Activated naive CD8-positive, alpha-beta T cell treated with anti-CD3 and anti-CD28 coated beads, Interleukin-2, amount 50 U/mL, for 24 hours (primary cell): ENCODE measurements at regions not wholly inside any gene's neighbourhood (a gene's known extent, or its start where the extent isn't known, plus 50 kb on each side); places are given as distances from the start of the nearest gene placed in this dataset.

Source experiments
- ATAC-seq: fragments of 150-1000 bp; cut with Tn5 transposase; one replicate; pipeline ENCODE4 v1.10.0; 2021
- DNase-seq: peaks from one replicate; pipeline ENCODE4 v3.0.0; 2021
- H3K27ac Mint-ChIP-seq: one replicate; pipeline ENCODE4 v1.8.0; 2021; ENCODE audit warnings: mild to moderate bottlenecking, mixed read lengths
- H3K27me3 Mint-ChIP-seq: one replicate; pipeline ENCODE4 v1.8.0; 2021; ENCODE audit warnings: mixed read lengths
- H3K36me3 Mint-ChIP-seq: one replicate; pipeline ENCODE4 v1.8.0; 2021; ENCODE audit warnings: low read depth, mixed read lengths
- H3K4me1 Mint-ChIP-seq: one replicate; pipeline ENCODE4 v1.8.0; 2021; ENCODE audit warnings: mixed read lengths
- H3K4me3 Mint-ChIP-seq: one replicate; pipeline ENCODE4 v1.8.0; 2021; ENCODE audit warnings: mild to moderate bottlenecking, moderate library complexity, mixed read lengths
- H3K9me3 Mint-ChIP-seq: one replicate; pipeline ENCODE4 v1.8.0; 2021; ENCODE audit warnings: mixed read lengths

DNA sequence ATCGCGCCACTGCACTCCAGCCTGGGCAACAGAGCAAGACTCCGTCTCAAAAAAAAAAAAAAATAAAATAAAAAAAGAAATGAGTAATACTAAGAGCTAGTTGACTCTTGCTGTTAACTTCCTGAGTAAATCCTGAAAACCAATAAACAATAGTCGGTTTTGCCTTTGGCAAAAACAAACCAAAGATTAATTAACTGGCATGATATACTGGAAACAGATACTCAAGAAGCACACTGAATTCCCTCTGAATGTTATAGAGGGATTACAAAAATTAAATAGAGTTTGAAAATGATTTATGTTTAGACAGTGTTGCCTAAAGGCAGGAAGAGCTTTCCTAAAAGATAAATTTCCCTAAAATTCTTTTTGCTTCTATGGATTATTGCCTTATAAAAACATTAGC is 1702.3 kb downstream of the STIM2 start:
- H3K4me3 Mint-ChIP-seq = no peak overlapping the region
- ATAC-seq = no peak
- DNase-seq = no peak
- no peak overlapping the region for H3K27ac Mint-ChIP-seq
- no peaks in the 10 kb centered on the region for H3K27me3 Mint-ChIP-seq
- H3K36me3 Mint-ChIP-seq = no peaks in the 10 kb centered on the region
- H3K9me3 Mint-ChIP-seq = no peaks in the 10 kb centered on the region
- H3K4me1 Mint-ChIP-seq = no peaks in the 10 kb centered on the region

GRCh38 chr4:28565396-28565795 is 1704.8 kb downstream of the STIM2 start:
- no peak overlapping the region for H3K4me3 Mint-ChIP-seq
- DNase-seq (no peak), ATAC-seq (no peak)
- no peaks in the 10 kb centered on the region for H3K27me3 Mint-ChIP-seq
- no peaks in the 10 kb centered on the region for H3K36me3 Mint-ChIP-seq
- H3K4me1 Mint-ChIP-seq = no peaks in the 10 kb centered on the region
- peaks cover 6% of the 10 kb centered on the region for H3K9me3 Mint-ChIP-seq
- no peak overlapping the region for H3K27ac Mint-ChIP-seq

GRCh38 chr4:28600958-28601357 is 1740.3 kb downstream of the STIM2 start:
- Mint-ChIP-seq H3K36me3 (no peaks in the 10 kb centered on the region), H3K27me3 (no peaks in the 10 kb centered on the region), H3K4me1 (no peaks in the 10 kb centered on the region), H3K27ac (no peak overlapping the region), H3K4me3 (no peak overlapping the region), H3K9me3 (peaks cover 5% of the 10 kb centered on the region)
- DNase-seq (no peak), ATAC-seq (no peak)

DNA sequence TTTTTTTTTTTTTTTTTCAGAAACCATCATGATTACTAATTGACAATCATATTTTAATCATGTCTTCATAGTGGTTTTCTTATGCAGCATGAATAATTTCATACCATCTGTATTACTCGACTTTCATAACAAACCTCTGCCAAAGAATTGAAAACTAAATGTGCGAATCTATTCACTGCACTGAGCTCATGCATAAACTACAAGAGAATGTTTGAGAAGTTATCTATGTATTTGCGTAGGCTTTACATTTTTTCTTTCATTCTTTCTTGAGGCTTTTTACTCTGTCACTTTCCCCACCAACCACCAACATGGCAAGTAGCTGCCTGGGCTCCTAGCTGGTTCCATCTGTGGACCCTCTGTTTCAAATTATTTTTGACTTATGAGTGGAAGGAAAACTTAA is 1761.0 kb downstream of the STIM2 start:
- Mint-ChIP-seq H3K4me3 (no peak overlapping the region), H3K27ac (no peak overlapping the region), H3K27me3 (no peaks in the 10 kb centered on the region), H3K4me1 (no peaks in the 10 kb centered on the region), H3K9me3 (peaks cover 21% of the 10 kb centered on the region), H3K36me3 (no peaks in the 10 kb centered on the region)
- no peak for DNase-seq
- no peak for ATAC-seq

DNA sequence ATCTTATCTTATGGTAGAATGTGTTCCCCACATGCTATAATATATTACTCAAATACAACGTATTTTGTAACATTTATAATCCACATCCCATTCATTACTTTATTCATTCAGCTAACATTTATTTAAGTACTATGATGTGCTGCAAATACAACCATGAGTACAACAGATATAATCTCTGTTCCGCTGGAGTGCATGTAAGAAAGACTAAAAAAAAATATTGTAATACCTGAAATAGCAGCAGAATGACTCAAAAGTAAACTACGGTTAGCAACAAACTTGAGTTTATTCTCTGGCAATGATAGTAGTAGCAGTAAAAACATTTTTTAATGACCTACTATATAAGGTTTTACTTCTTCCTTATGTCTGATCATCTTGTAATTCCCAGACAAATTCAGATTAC is 1776.3 kb downstream of the STIM2 start:
- Mint-ChIP-seq H3K27ac (no peak overlapping the region), H3K9me3 (peaks cover 14% of the 10 kb centered on the region), H3K36me3 (no peaks in the 10 kb centered on the region), H3K4me3 (no peak overlapping the region), H3K27me3 (no peaks in the 10 kb centered on the region), H3K4me1 (no peaks in the 10 kb centered on the region)
- ATAC-seq (no peak), DNase-seq (no peak)

DNA sequence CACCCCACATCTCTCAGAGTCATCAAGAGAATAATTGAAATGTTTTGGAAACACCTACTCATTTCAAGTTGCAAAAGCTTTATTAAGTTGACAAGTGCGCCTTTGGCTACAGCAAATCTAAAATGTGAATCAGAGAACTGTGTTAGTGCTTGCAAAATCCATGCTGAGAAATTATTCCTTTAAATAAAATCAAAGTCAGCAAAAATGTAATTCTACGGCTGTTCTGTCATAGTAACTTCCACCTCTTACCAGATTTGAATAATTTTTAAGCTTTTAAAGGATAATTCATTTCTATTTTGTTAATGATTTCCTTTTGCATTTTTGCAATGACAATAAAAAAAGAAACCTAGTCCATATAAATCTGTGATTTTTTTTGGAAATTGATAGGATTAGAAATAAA is 1779.1 kb downstream of the STIM2 start:
- Mint-ChIP-seq H3K27me3 (no peaks in the 10 kb centered on the region), H3K4me3 (no peak overlapping the region), H3K36me3 (no peaks in the 10 kb centered on the region), H3K27ac (no peak overlapping the region), H3K4me1 (no peaks in the 10 kb centered on the region), H3K9me3 (peaks cover 6% of the 10 kb centered on the region)
- no peak for DNase-seq
- no peak for ATAC-seq

DNA sequence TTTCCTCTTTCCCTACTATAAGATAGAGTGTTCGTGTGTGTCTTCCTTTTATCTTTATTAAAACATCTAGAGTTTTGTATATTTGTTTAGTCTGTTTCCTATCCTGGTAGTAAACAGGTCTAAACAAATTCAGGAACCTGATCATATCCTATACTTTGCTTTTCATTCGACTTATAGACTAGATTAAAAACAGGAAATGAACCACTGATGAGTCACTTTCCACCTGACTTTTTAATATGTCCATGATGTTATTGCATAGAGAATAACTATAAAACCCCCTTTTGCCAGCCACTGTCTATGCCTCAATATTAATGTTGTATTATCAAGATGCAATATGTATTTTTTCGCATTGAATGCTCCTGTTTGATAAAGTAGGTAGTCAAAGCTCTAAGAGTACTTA is 1794.0 kb downstream of the STIM2 start:
- Mint-ChIP-seq H3K27ac (no peak overlapping the region), H3K4me3 (no peak overlapping the region), H3K9me3 (peaks cover 9% of the 10 kb centered on the region), H3K27me3 (no peaks in the 10 kb centered on the region), H3K4me1 (no peaks in the 10 kb centered on the region), H3K36me3 (no peaks in the 10 kb centered on the region)
- DNase-seq (no peak), ATAC-seq (no peak)

GRCh38 chr4:28665306-28665705 is 1804.7 kb downstream of the STIM2 start:
- Mint-ChIP-seq H3K27ac (no peak overlapping the region), H3K27me3 (no peaks in the 10 kb centered on the region), H3K9me3 (peaks cover 14% of the 10 kb centered on the region), H3K4me1 (no peaks in the 10 kb centered on the region), H3K36me3 (no peaks in the 10 kb centered on the region), H3K4me3 (no peak overlapping the region)
- ATAC-seq = no peak
- DNase-seq = no peak

DNA sequence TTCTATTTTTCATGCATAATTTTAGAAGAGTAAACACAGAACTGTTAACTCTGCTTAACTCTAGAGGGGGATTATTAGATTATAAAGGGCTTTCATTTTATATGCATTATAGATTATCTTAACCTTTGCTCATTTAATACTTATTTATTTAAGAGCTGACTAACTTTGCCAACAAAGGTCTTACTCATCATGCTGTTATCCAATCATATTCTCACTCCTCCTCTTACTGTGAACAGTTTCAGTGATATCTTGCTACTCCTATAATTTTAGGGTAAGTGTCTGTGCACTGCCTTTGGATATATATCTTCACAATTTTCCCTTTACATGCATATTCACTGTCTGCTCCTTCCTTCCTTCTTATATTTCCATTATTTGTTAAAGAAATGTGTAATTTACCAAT is 1814.9 kb downstream of the STIM2 start:
- DNase-seq (no peak), ATAC-seq (no peak)
- Mint-ChIP-seq H3K9me3 (peaks cover 8% of the 10 kb centered on the region), H3K27me3 (no peaks in the 10 kb centered on the region), H3K4me3 (no peak overlapping the region), H3K4me1 (no peaks in the 10 kb centered on the region), H3K27ac (no peak overlapping the region), H3K36me3 (no peaks in the 10 kb centered on the region)

DNA sequence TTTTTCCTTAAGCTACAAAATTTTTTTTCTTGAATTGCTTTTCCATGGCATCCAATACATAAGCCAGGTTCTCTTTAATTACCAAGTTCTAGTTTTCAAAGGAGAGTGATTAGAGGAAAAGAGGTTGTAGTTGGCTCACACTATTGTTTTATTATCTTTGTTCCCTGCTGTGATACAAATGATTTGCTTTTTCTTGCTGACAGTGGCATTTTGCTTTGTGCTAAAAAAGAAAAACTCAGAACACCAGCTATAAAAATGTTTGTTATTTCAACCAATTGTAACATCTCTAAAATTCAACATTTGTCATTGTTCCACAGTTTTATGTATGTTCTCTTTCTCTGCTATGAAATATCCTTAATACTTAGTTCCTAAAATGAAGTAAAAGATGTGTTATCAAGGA is 1817.2 kb downstream of the STIM2 start:
- DNase-seq (no peak), ATAC-seq (no peak)
- H3K36me3 Mint-ChIP-seq = no peaks in the 10 kb centered on the region
- H3K27ac Mint-ChIP-seq = no peak overlapping the region
- H3K4me3 Mint-ChIP-seq = no peak overlapping the region
- no peaks in the 10 kb centered on the region for H3K4me1 Mint-ChIP-seq
- no peaks in the 10 kb centered on the region for H3K9me3 Mint-ChIP-seq
- H3K27me3 Mint-ChIP-seq = no peaks in the 10 kb centered on the region

DNA sequence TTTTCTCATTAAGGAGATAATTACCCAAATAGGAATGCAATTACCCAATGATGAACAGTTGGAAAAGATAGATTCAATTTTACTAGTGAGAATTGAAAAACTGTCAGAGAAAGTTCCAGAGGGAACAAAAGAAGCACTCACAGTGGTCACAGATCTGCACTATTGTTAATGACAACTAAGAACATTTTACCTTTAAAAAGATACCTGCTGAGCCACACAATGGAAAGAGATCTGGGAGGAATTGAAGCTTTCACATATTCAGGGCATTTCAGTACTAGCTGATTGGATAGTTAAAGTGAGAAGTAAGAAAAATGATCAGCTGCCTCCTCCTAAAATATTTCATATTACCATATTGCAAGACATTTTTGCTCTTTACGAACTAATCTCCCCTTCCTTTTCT is 1822.2 kb downstream of the STIM2 start:
- no peak overlapping the region for H3K4me3 Mint-ChIP-seq
- ATAC-seq = no peak
- no peaks in the 10 kb centered on the region for H3K36me3 Mint-ChIP-seq
- H3K27ac Mint-ChIP-seq = no peak overlapping the region
- H3K4me1 Mint-ChIP-seq = no peaks in the 10 kb centered on the region
- no peaks in the 10 kb centered on the region for H3K27me3 Mint-ChIP-seq
- DNase-seq = no peak
- peaks cover 8% of the 10 kb centered on the region for H3K9me3 Mint-ChIP-seq

- Mint-ChIP-seq H3K27me3 (no peaks in the 10 kb centered on the region), H3K4me1 (no peaks in the 10 kb centered on the region), H3K9me3 (peaks cover 10% of the 10 kb centered on the region), H3K36me3 (no peaks in the 10 kb centered on the region), H3K4me3 (no peak overlapping the region), H3K27ac (no peak overlapping the region)
- DNase-seq (peak; percentile 2), ATAC-seq (no peak)
These were observed 1826.0 kb downstream of the STIM2 start for GRCh38 chr4:28686618-28687017.

- Mint-ChIP-seq H3K27me3 (no peaks in the 10 kb centered on the region), H3K27ac (no peak overlapping the region), H3K36me3 (no peaks in the 10 kb centered on the region), H3K4me1 (no peaks in the 10 kb centered on the region), H3K4me3 (no peak overlapping the region), H3K9me3 (peaks cover 15% of the 10 kb centered on the region)
- no peak for ATAC-seq
- no peak for DNase-seq
These were observed 1830.2 kb downstream of the STIM2 start for GRCh38 chr4:28690890-28691289.

- Mint-ChIP-seq H3K4me1 (no peaks in the 10 kb centered on the region), H3K36me3 (no peaks in the 10 kb centered on the region), H3K27ac (no peak overlapping the region), H3K9me3 (no peaks in the 10 kb centered on the region), H3K27me3 (no peaks in the 10 kb centered on the region), H3K4me3 (no peak overlapping the region)
- no peak for DNase-seq
- ATAC-seq = no peak
These were observed 1841.9 kb downstream of the STIM2 start for GRCh38 chr4:28702571-28702970.

- Mint-ChIP-seq H3K27me3 (no peaks in the 10 kb centered on the region), H3K4me3 (no peak overlapping the region), H3K27ac (no peak overlapping the region), H3K36me3 (no peaks in the 10 kb centered on the region), H3K4me1 (no peaks in the 10 kb centered on the region), H3K9me3 (peaks cover 6% of the 10 kb centered on the region)
- no peak for DNase-seq
- no peak for ATAC-seq
These were observed 1849.2 kb downstream of the STIM2 start for GRCh38 chr4:28709891-28710290.

DNA sequence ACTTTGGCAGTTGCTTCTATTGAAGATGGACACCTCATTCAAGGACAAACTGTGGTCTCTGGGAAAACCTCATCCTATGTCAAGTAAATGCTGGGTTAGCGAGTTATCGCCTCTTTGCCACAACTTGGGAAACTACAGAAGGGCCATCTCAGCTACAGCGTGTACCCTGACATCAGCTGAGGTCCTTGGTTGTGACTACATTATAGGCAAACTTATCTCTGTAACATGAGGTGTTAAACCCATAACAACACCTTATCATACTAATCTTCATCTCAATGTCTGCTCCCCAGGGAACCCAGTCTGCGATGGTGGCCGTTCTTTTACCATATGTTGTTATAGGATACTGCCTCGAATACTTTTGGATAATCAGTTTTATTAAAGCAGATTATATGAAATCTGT is 1862.7 kb downstream of the STIM2 start:
- no peaks in the 10 kb centered on the region for H3K36me3 Mint-ChIP-seq
- H3K4me3 Mint-ChIP-seq = no peak overlapping the region

More for the DNA sequence above, 1862.7 kb downstream of the STIM2 start:
- Mint-ChIP-seq H3K9me3 (peaks cover 24% of the 10 kb centered on the region), H3K27ac (no peak overlapping the region), H3K27me3 (no peaks in the 10 kb centered on the region), H3K4me1 (no peaks in the 10 kb centered on the region)
- DNase-seq = no peak
- no peak for ATAC-seq
